ENCODE measurements at regions not wholly inside any gene's neighbourhood (a gene's known extent, or its start where the extent isn't known, plus 50 kb on each side); places are given as distances from the start of the nearest gene placed in this dataset.

GRCh38 chr14:29176876-29177275 is 410.3 kb downstream of the FOXG1 start:
- no peaks in the 10 kb centered on the region for H3K4me1 ChIP-seq (ENCODE audit: low read length)
- no peaks in the 10 kb centered on the region for H3K9me3 ChIP-seq (ENCODE audit: insufficient read depth, low read length)
- H3K27ac ChIP-seq (ENCODE audit: low read length) = no peak overlapping the region
- H3K4me2 ChIP-seq (ENCODE audit: low read length) = no peak overlapping the region
- no peaks in the 10 kb centered on the region for H3K27me3 ChIP-seq (ENCODE audit: low read depth, low read length)
- no peaks in the 10 kb centered on the region for H3K36me3 ChIP-seq (replicated peaks; ENCODE audit: low read depth, low read length)
- TF ChIP-seq CTCF (IDR thresholded peaks at IDR 0.05; ENCODE audit: low read depth, low read length) = no peak
- TF ChIP-seq EZH2phosphoT487 (IDR thresholded peaks at IDR 0.05; ENCODE audit: low read depth) = no peak
- no peaks in the 10 kb centered on the region for H3K79me2 ChIP-seq (ENCODE audit: low read length)
- no peak overlapping the region for H3K9ac ChIP-seq (ENCODE audit: low read length)
- H3K4me3 ChIP-seq (ENCODE audit: low read length) = no peak overlapping the region
- H2AFZ ChIP-seq (ENCODE audit: low read depth, low read length) = no peak overlapping the region
- no peaks in the 10 kb centered on the region for H4K20me1 ChIP-seq (ENCODE audit: insufficient read depth, low read length)

- H3K36me3 ChIP-seq (replicated peaks; ENCODE audit: low read depth, low read length) = no peaks in the 10 kb centered on the region
- no peaks in the 10 kb centered on the region for H3K27me3 ChIP-seq (ENCODE audit: low read depth, low read length)
- no peak overlapping the region for H3K9ac ChIP-seq (ENCODE audit: low read length)
- no peak overlapping the region for H2AFZ ChIP-seq (ENCODE audit: low read depth, low read length)
- no peaks in the 10 kb centered on the region for H4K20me1 ChIP-seq (ENCODE audit: insufficient read depth, low read length)
- H3K79me2 ChIP-seq (ENCODE audit: low read length) = no peaks in the 10 kb centered on the region
- no peak for TF ChIP-seq CTCF (IDR thresholded peaks at IDR 0.05; ENCODE audit: low read depth, low read length)
- no peak for TF ChIP-seq EZH2phosphoT487 (IDR thresholded peaks at IDR 0.05; ENCODE audit: low read depth)
- no peak overlapping the region for H3K4me2 ChIP-seq (ENCODE audit: low read length)
- no peaks in the 10 kb centered on the region for H3K4me1 ChIP-seq (ENCODE audit: low read length)
- no peak overlapping the region for H3K27ac ChIP-seq (ENCODE audit: low read length)
- H3K9me3 ChIP-seq (ENCODE audit: insufficient read depth, low read length) = no peaks in the 10 kb centered on the region
- H3K4me3 ChIP-seq (ENCODE audit: low read length) = no peak overlapping the region
These were observed 412.4 kb downstream of the FOXG1 start for GRCh38 chr14:29178971-29179370.

GRCh38 chr14:29191092-29191491 is 424.5 kb downstream of the FOXG1 start:
- Histone ChIP-seq H3K36me3 (replicated peaks; ENCODE audit: low read depth, low read length) (no peaks in the 10 kb centered on the region), H3K9ac (ENCODE audit: low read length) (no peak overlapping the region), H3K4me2 (ENCODE audit: low read length) (no peak overlapping the region), H4K20me1 (ENCODE audit: insufficient read depth, low read length) (no peaks in the 10 kb centered on the region), H3K9me3 (ENCODE audit: insufficient read depth, low read length) (no peaks in the 10 kb centered on the region), H3K79me2 (ENCODE audit: low read length) (no peaks in the 10 kb centered on the region), H3K4me1 (ENCODE audit: low read length) (peaks cover 4% of the 10 kb centered on the region; the same call in 1 of the 2 replicates), H3K27me3 (ENCODE audit: low read depth, low read length) (no peaks in the 10 kb centered on the region), H2AFZ (ENCODE audit: low read depth, low read length) (no peak overlapping the region), H3K27ac (ENCODE audit: low read length) (no peak overlapping the region), H3K4me3 (ENCODE audit: low read length) (no peak overlapping the region)
- no peak for TF ChIP-seq CTCF (IDR thresholded peaks at IDR 0.05; ENCODE audit: low read depth, low read length)
- TF ChIP-seq EZH2phosphoT487 (IDR thresholded peaks at IDR 0.05; ENCODE audit: low read depth) = no peak

GRCh38 chr14:29197557-29197956 is 431.0 kb downstream of the FOXG1 start:
- Histone ChIP-seq H3K27ac (ENCODE audit: low read length) (no peak overlapping the region), H3K27me3 (ENCODE audit: low read depth, low read length) (no peaks in the 10 kb centered on the region), H3K79me2 (ENCODE audit: low read length) (no peaks in the 10 kb centered on the region), H3K9ac (ENCODE audit: low read length) (no peak overlapping the region), H3K36me3 (replicated peaks; ENCODE audit: low read depth, low read length) (no peaks in the 10 kb centered on the region), H3K4me3 (ENCODE audit: low read length) (no peak overlapping the region), H3K4me2 (ENCODE audit: low read length) (no peak overlapping the region), H3K9me3 (ENCODE audit: insufficient read depth, low read length) (no peaks in the 10 kb centered on the region), H2AFZ (ENCODE audit: low read depth, low read length) (no peak overlapping the region), H3K4me1 (ENCODE audit: low read length) (no peaks in the 10 kb centered on the region), H4K20me1 (ENCODE audit: insufficient read depth, low read length) (no peaks in the 10 kb centered on the region)
- TF ChIP-seq CTCF (IDR thresholded peaks at IDR 0.05; ENCODE audit: low read depth, low read length) (no peak), EZH2phosphoT487 (IDR thresholded peaks at IDR 0.05; ENCODE audit: low read depth) (no peak)

Measured in OCI-LY3 (cell line).